GM21576 (cell line): ENCODE measurements at regions not wholly inside any gene's neighbourhood (a gene's known extent, or its start where the extent isn't known, plus 50 kb on each side); places are given as distances from the start of the nearest gene placed in this dataset.
A peak's percentile ranks its signal among the peaks of the same experiment; 100 is the strongest.

Experiments used
- ATAC-seq: cut with Tn5 transposase; IDR thresholded peaks from one replicate; pipeline ENCODE4 v1.9.1; 2021; ENCODE audit warnings: mild to moderate bottlenecking, moderate library complexity; ENCODE audit not compliant: unreplicated experiment

- ATAC-seq: no peak
Measured at GRCh38 chr5:62690421-62690820, 111.8 kb downstream of the LRRC70 start.

DNA sequence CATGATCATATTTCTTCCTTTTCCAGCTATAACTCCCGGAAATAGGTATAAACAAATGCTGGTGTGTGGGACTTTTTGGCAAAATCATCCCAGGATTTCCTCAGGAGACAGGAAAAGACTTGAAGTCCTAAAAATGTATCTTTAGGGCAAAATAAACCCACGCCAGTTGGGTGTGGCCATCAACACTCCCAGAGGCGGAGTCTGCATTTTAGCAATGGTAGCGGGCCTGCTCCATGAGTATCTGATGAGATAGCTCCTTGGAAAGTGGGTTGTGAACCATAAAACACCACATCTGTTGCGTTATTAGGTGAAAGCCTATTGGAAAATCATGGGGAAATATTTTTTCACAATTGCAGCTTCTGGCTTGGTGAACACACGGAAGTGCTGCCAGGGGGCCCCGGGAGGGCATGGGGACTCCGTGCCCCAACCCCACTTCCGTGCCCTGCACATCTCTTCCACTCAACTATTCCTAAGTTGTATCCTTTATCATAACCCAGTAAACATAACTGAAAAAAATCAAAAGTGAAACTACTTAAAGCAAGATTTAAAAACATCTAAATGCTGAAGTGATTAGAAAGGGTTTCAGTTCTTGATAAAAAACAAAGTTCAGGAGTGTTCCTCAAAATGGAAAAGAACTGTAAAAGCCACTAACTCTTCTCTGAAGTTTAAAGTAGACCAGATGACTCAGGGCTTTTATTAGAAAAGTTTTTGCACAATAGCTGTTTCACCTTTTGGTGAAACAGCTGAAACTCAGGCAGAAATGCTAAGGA is 111.2 kb downstream of the LRRC70 start:
- ATAC-seq: peak; percentile 65

- no peak for ATAC-seq
Measured at GRCh38 chr5:62686692-62687091, 108.1 kb downstream of the LRRC70 start.

DNA sequence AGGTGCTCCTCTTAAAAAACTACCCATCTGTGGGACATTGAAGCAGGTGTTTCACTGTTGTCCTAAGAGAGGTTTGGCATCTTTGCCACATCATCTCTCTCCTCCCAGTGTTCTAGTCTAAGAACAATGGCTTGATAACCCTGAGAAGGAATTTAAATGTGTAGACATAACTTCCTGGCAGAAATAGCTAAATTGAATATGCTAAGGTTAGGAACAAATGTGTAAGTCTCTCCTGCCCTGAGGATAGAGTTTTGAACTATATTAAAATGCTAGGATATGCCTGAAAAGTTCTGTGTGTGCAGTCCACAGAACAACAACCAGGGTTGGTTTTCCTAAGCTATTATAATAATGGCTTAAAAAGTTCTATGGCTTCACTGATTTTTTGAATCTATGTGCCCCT is 106.6 kb downstream of the LRRC70 start:
- no peak for ATAC-seq

DNA sequence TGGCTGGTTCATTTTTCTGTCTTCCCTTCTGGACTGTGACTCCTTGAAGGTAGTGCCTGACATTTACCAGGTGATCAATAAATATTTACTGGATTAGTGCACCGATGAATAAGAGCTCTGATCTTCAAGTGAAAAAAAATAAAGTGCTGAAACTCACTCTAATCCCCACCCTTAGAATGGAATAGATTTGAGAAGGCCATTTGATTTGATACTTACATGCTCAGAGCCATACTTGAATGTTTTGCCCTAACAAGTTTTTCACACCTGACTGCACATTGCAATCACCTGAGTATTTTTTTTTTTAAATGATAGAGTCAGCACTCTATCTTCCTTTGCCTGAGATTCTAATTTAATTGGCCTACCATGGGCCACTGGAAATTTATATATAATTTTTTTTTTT is 105.7 kb downstream of the LRRC70 start:
- ATAC-seq: no peak

- no peak for ATAC-seq
Measured at GRCh38 chr5:62682059-62682458, 103.4 kb downstream of the LRRC70 start.

DNA sequence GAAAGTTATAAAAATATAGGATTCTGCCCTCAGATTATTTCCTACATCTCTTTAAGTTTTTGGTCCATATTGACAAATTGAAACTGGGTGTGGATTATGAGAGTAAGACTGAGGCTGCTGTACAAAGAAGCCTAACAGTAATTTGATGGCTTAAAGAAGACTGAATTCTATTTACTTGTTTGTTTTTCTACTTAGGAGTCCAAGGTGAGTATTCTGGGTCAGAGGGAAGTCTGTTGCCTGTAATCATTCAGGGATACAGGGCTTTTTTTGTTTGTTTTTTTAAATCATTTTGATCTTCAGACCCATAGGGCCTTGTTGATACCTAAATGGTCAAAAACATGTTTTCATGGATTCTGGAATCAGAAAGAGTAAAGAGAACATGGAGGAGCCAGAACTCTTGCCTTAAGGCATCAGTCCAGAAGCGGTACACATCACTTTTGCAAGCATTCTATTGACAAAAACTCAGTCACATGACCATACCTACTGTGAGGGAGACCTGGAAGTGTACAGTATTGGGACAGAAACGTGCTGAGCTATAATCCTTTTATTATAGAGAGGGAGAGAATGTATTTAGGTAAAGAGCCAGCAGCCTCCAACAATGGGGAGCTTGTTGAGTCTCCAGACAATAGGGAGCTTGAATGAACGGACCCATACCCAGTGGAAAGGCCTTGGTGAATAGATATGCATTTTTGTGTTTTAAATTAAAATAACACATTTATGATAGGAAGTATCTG is 102.7 kb downstream of the LRRC70 start:
- no peak for ATAC-seq

GRCh38 chr5:62680121-62680520 is 101.5 kb downstream of the LRRC70 start:
- no peak for ATAC-seq
